PC-3 (cell line): ENCODE measurements at regions not wholly inside any gene's neighbourhood (a gene's known extent, or its start where the extent isn't known, plus 50 kb on each side); places are given as distances from the start of the nearest gene placed in this dataset.
"Not testable (repeated sequence)": the region's sequence is repeated elsewhere in the genome, so short reads cannot be mapped to it uniquely, and the experiment has no call there.

Source experiments
- EZH2 ChIP-seq: fragments of 300-600 bp; sonication (generic); IDR thresholded peaks from one replicate; pipeline ENCODE4 v1.6.1; 2017; ENCODE audit warnings: antibody characterized with exemption, mild to moderate bottlenecking, low read length; ENCODE audit not compliant: unreplicated experiment
- EZH2phosphoT487 ChIP-seq: fragments of 300-600 bp; sonication (generic); IDR thresholded peaks from 2 replicates; pipeline ENCODE4 v1.6.1; 2018; ENCODE audit warnings: mild to moderate bottlenecking, antibody characterized with exemption, low read length, borderline replicate concordance
- TF ChIP-seq, protein P1 (sequence below): fragments of 300-600 bp; sonication (generic); conservative IDR thresholded peaks from 2 replicates; pipeline ENCODE4 v1.5.1; 2017; ENCODE audit warnings: antibody characterized with exemption, low read depth, mild to moderate bottlenecking, low read length

DNA sequence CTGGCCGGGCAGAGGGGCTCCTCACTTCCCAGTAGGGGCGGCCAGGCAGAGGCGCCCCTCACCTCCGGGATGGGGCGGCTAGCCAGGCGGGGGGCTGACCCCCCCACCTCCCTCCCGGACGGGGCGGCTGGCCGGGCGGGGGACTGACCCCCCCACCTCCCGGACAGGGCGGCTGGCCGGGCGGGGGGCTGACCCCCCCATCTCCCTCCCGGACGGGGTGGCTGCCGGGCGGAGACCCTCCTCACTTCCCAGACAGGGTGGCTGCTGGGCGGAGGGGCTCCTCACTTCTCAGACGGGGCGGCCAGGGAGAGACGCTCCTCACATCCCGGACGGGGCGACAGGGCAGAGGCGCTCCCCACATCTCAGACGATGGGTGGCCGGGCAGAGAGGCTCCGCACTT is 66.4 kb upstream of the MEDAG start:
- TF ChIP-seq, protein P1, sequence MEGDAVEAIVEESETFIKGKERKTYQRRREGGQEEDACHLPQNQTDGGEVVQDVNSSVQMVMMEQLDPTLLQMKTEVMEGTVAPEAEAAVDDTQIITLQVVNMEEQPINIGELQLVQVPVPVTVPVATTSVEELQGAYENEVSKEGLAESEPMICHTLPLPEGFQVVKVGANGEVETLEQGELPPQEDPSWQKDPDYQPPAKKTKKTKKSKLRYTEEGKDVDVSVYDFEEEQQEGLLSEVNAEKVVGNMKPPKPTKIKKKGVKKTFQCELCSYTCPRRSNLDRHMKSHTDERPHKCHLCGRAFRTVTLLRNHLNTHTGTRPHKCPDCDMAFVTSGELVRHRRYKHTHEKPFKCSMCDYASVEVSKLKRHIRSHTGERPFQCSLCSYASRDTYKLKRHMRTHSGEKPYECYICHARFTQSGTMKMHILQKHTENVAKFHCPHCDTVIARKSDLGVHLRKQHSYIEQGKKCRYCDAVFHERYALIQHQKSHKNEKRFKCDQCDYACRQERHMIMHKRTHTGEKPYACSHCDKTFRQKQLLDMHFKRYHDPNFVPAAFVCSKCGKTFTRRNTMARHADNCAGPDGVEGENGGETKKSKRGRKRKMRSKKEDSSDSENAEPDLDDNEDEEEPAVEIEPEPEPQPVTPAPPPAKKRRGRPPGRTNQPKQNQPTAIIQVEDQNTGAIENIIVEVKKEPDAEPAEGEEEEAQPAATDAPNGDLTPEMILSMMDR: not testable (repeated sequence)
- not testable (repeated sequence) for TF ChIP-seq EZH2, EZH2phosphoT487
